ENCODE measurements at regions not wholly inside any gene's neighbourhood (a gene's known extent, or its start where the extent isn't known, plus 50 kb on each side); places are given as distances from the start of the nearest gene placed in this dataset.
A peak's percentile ranks its signal among the peaks of the same experiment; 100 is the strongest.

DNA sequence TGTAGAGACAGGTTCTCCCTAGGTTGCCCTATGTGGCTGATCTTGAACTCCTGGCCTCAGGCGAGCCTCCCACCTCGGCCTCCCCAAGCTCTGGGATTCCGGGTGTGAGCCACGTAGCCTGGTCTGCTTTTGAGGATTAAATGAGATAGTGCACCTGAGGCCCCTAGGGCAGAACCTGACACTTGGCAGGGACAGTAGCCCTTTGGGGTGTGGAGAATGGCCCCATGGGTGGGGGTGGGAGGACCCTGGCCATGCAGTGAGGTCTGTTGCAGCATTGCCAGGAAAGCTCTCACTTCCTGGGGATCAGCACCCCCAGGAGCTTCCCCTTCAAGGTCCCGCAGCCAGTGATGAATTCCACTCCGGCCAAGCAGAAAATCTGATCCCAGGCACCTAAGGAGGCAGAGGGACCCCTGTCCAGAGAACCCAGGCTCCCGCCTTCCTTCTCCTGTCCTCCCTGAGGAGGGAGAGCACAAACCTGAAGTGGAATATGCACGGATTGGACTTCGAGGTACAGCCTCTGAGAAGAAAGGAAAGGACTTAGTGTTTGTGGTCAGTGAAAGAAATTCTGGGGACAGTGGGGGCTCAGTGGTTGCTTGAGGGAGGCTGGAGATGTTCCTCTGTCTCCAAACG lies 73.9 kb upstream of the UNC5A start:
- Histone ChIP-seq H3K36me3 (replicated peaks; ENCODE audit: insufficient read depth, low read depth) (no peaks in the 10 kb centered on the region), H4K20me1 (ENCODE audit: insufficient read depth, poor library complexity, severe bottlenecking) (no peaks in the 10 kb centered on the region), H3K9me3 (ENCODE audit: low read depth) (no peaks in the 10 kb centered on the region), H3K9me2 (replicated peaks; ENCODE audit: insufficient read depth) (no peaks in the 10 kb centered on the region), H3K79me2 (no peaks in the 10 kb centered on the region), H3K4me2 (no peak overlapping the region), H3K27ac (peak overlapping the region; percentile 1), H3K4me3 (no peak overlapping the region), H3K4me1 (ENCODE audit: insufficient read depth) (peaks cover 5% of the 10 kb centered on the region), H3K27me3 (peaks cover 21% of the 10 kb centered on the region), H2AFZ (no peak overlapping the region)
- no peak for DNase-seq (ENCODE audit: low spot score)
- TF ChIP-seq EZH2phosphoT487 (IDR thresholded peaks at IDR 0.05; ENCODE audit: low read depth, severe bottlenecking, unreplicated experiment), result no peak
- TF ChIP-seq EZH2 (IDR thresholded peaks at IDR 0.05; ENCODE audit: borderline replicate concordance), result no peak
- TF ChIP-seq, protein P1, sequence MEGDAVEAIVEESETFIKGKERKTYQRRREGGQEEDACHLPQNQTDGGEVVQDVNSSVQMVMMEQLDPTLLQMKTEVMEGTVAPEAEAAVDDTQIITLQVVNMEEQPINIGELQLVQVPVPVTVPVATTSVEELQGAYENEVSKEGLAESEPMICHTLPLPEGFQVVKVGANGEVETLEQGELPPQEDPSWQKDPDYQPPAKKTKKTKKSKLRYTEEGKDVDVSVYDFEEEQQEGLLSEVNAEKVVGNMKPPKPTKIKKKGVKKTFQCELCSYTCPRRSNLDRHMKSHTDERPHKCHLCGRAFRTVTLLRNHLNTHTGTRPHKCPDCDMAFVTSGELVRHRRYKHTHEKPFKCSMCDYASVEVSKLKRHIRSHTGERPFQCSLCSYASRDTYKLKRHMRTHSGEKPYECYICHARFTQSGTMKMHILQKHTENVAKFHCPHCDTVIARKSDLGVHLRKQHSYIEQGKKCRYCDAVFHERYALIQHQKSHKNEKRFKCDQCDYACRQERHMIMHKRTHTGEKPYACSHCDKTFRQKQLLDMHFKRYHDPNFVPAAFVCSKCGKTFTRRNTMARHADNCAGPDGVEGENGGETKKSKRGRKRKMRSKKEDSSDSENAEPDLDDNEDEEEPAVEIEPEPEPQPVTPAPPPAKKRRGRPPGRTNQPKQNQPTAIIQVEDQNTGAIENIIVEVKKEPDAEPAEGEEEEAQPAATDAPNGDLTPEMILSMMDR (IDR thresholded peaks at IDR 0.05; ENCODE audit: poor library complexity), result no peak
- WGBS (ENCODE audit: low lambda C conversion rate, missing lambda C conversion rate), result 62% methylated on average over 10 of the region's 10 CpGs

DNA sequence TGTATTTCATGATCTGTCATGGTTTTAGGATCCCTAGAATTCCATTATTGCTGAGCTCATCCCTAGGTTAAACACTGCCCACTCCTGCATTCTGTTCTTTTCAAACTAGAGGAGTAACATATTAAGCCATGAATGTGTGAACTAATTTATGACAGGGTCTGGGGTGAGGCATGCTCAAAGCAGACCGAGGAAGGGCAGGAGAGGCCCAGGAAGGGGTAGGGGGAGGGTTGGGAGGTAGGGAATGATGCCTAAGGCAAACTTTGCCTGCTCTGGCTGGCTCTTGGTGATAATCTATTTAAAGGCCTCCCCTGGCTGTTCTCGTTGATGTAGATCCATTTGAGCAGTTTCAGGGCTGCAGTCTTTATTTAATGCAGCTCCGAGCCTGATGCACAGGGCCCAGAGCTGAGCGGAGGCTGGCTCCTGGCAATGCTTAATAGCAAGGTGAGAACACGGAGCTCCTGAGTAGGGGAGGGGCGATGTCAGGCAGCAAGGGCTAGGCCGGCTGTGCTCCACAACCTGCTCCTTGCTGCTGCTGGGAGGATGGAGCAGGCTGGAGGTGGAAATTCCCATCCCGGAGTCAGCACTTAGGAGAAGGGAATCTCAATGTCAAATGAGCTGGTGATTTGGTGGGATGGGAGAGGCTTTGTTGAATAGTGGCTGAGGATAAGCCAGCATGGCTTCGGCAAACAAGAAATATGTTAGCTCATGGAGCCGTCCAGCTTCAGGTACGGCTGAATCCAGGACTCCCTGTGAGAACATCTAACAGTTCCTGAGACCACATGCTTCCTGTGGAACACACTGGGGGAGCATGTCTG lies 73.2 kb upstream of the UNC5A start:
- Histone ChIP-seq H3K4me3 (no peak overlapping the region), H3K27me3 (peaks cover 28% of the 10 kb centered on the region), H3K4me1 (ENCODE audit: insufficient read depth) (peaks cover 5% of the 10 kb centered on the region), H2AFZ (no peak overlapping the region), H3K27ac (no peak overlapping the region), H3K36me3 (replicated peaks; ENCODE audit: insufficient read depth, low read depth) (no peaks in the 10 kb centered on the region), H4K20me1 (ENCODE audit: insufficient read depth, poor library complexity, severe bottlenecking) (no peaks in the 10 kb centered on the region), H3K9me3 (ENCODE audit: low read depth) (no peaks in the 10 kb centered on the region), H3K9me2 (replicated peaks; ENCODE audit: insufficient read depth) (no peaks in the 10 kb centered on the region), H3K79me2 (no peaks in the 10 kb centered on the region), H3K4me2 (no peak overlapping the region)
- no peak for TF ChIP-seq EZH2phosphoT487 (IDR thresholded peaks at IDR 0.05; ENCODE audit: low read depth, severe bottlenecking, unreplicated experiment)
- TF ChIP-seq EZH2 (IDR thresholded peaks at IDR 0.05; ENCODE audit: borderline replicate concordance), result no peak
- TF ChIP-seq, protein P1 (IDR thresholded peaks at IDR 0.05; ENCODE audit: poor library complexity), result no peak
- DNase-seq (ENCODE audit: low spot score), result peak; percentile 42
- 51% methylated on average over 10 of the region's 11 CpGs for WGBS (ENCODE audit: low lambda C conversion rate, missing lambda C conversion rate)

DNA sequence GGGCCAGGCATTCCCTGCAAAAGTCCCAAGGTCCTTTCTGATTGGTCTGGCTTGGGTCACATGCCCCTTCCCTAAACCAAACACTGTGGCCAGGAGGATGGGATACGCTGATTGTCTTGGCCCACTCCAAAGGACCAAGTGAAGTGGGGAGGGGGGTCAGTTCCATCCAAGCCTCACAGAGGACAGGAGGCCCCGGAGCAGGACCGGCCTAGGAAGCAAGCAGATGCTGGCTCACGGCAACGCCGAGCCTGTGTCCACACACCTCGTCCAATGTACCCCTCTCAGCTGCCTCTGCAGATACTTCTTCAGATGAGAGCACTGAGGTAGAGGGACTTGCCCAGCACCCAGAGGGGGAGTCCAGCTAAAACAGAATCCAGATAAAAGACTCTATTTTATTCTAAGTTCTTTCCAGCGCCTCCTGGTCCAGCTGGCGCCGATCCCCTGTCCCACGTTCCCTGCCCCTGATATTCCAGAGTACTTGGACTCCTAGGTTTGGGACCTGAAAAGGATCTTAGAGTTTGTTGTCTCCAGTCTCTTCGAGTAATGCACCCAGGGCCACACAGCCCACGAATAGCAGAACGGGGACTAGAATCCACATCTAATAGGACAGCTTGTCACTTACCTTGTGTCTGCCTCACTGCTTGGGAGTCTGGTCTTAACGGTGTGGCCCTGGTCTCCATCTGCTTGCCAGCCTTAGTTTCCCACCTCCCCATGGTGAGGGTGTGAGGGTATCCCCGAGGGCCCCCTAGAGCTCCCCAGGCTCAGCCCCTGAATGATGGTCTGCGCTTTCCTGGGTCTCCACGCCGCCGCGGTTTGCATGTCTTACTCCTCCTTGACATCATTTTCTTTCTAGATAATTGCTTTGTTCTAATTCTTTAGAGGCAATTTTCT lies 72.4 kb upstream of the UNC5A start:
- H2AFZ ChIP-seq, result no peak overlapping the region
- no peak overlapping the region for H3K4me2 ChIP-seq
- no peaks in the 10 kb centered on the region for H3K36me3 ChIP-seq (replicated peaks; ENCODE audit: insufficient read depth, low read depth)
- H3K4me1 ChIP-seq (ENCODE audit: insufficient read depth), result peaks cover 5% of the 10 kb centered on the region
- no peak overlapping the region for H3K4me3 ChIP-seq
- no peaks in the 10 kb centered on the region for H3K79me2 ChIP-seq
- H3K27ac ChIP-seq, result no peak overlapping the region
- no peak for DNase-seq (ENCODE audit: low spot score)
- H4K20me1 ChIP-seq (ENCODE audit: insufficient read depth, poor library complexity, severe bottlenecking), result no peaks in the 10 kb centered on the region
- WGBS (ENCODE audit: low lambda C conversion rate, missing lambda C conversion rate), result 88% methylated on average over 21 of the region's 21 CpGs
- H3K9me3 ChIP-seq (ENCODE audit: low read depth), result no peaks in the 10 kb centered on the region
- H3K27me3 ChIP-seq, result peaks cover 35% of the 10 kb centered on the region
- no peaks in the 10 kb centered on the region for H3K9me2 ChIP-seq (replicated peaks; ENCODE audit: insufficient read depth)
- TF ChIP-seq, protein P1 (IDR thresholded peaks at IDR 0.05; ENCODE audit: poor library complexity), result no peak
- no peak for TF ChIP-seq EZH2phosphoT487 (IDR thresholded peaks at IDR 0.05; ENCODE audit: low read depth, severe bottlenecking, unreplicated experiment)
- no peak for TF ChIP-seq EZH2 (IDR thresholded peaks at IDR 0.05; ENCODE audit: borderline replicate concordance)
